Small intestine (tissue), 7 donors: ENCODE measurements at regions not wholly inside any gene's neighbourhood (a gene's known extent, or its start where the extent isn't known, plus 50 kb on each side); places are given as distances from the start of the nearest gene placed in this dataset.
A peak's percentile ranks its signal among the peaks of the same experiment; 100 is the strongest.

Experiments
- DNase-seq, 2 donors: peaks; one replicate each; pipeline versions ENCODE4 v3.0.0 to v3.0.0-alpha.2; 2013
- FAIRE-seq: peaks from 2 replicates; lab custom pipeline; 2012; peaks lifted over from hg19 to GRCh38; lab: Jason Lieb, UNC
- H3K27ac ChIP-seq, 3 donors: one replicate each; pipeline ENCODE4 v1.5.1; 2013; ENCODE audit warnings: low read length in 2 of 3, mild to moderate bottlenecking in 2 of 3, control low read depth in 1 of 3, inconsistent platforms in 1 of 3, low read depth in 1 of 3, moderate library complexity in 1 of 3
- H3K27me3 ChIP-seq, 3 donors: one replicate each; pipeline ENCODE4 v1.6.1; 2013; ENCODE audit warnings: low read length in 3 of 3, inconsistent platforms in 1 of 3; ENCODE audit not compliant: control insufficient read depth in 3 of 3, insufficient read depth in 3 of 3
- H3K36me3 ChIP-seq, 3 donors: one replicate each; pipeline ENCODE4 v1.6.1; 2013; ENCODE audit warnings: low read length in 3 of 3, inconsistent platforms in 1 of 3, low read depth in 1 of 3, mild to moderate bottlenecking in 1 of 3, moderate library complexity in 1 of 3; ENCODE audit not compliant: control insufficient read depth in 3 of 3, insufficient read depth in 2 of 3
- H3K4me1 ChIP-seq, 3 donors: one replicate each; pipeline ENCODE4 v1.6.1; 2013; ENCODE audit warnings: low read length in 2 of 3, inconsistent platforms in 1 of 3, low read depth in 1 of 3, mild to moderate bottlenecking in 1 of 3, moderate library complexity in 1 of 3; ENCODE audit not compliant: control insufficient read depth in 3 of 3, insufficient read depth in 2 of 3
- H3K4me3 ChIP-seq, 3 donors: one replicate each; pipeline ENCODE4 v1.5.1; 2013; ENCODE audit warnings: low read length in 3 of 3, control low read depth in 1 of 3, inconsistent platforms in 1 of 3, low read depth in 1 of 3, mild to moderate bottlenecking in 1 of 3, moderate library complexity in 1 of 3
- H3K9me3 ChIP-seq, 2 donors: one replicate each; pipeline ENCODE4 v1.6.1; 2013; ENCODE audit warnings: low read depth in 1 of 2, low read length in 1 of 2; ENCODE audit not compliant: control insufficient read depth in 2 of 2, insufficient read depth in 1 of 2
- WGBS, 3 donors: extraction: QIAGEN DNeasy Blood & Tissue Kit; methylation state at CpG; one replicate each; pipeline ENCODE4 v1.1.7; 2013; 5-methylcytosine and 5-hydroxymethylcytosine counted together
- donor health status: healthy with polysubstance abuse.
- donor health status: control.
- donor health status: control.
- donor health status: Bipolar disorder and iron deficiency.
- donor health status: healthy.

- H3K9me3 ChIP-seq = no peaks in the 10 kb centered on the region
- H3K4me3 ChIP-seq = no peak overlapping the region
- no peaks in the 10 kb centered on the region for H3K4me1 ChIP-seq
- H3K27me3 ChIP-seq = no peaks in the 10 kb centered on the region
- DNase-seq (no peak), FAIRE-seq (no peak)
- no peak overlapping the region for H3K27ac ChIP-seq
- 53 to 76% (median 56%) methylated on average over 2 of the region's 2 CpGs for WGBS, 3 donors
- no peaks in the 10 kb centered on the region for H3K36me3 ChIP-seq
These were observed 96.1 kb upstream of the PIK3C3 start for GRCh38 chr18:41858761-41859555.

GRCh38 chr18:41853280-41853679 lies 101.8 kb upstream of the PIK3C3 start:
- WGBS, 3 donors = 58 to 72% (median 59%) methylated on average over 1 of the region's 1 CpG
- no peaks in the 10 kb centered on the region for H3K36me3 ChIP-seq
- no peaks in the 10 kb centered on the region for H3K27me3 ChIP-seq
- no peaks in the 10 kb centered on the region for H3K4me1 ChIP-seq
- no peak overlapping the region for H3K4me3 ChIP-seq
- no peak for FAIRE-seq
- DNase-seq = no peak
- no peaks in the 10 kb centered on the region for H3K9me3 ChIP-seq
- no peak overlapping the region for H3K27ac ChIP-seq

GRCh38 chr18:41850781-41851180 lies 104.3 kb upstream of the PIK3C3 start:
- no peak for DNase-seq
- Histone ChIP-seq H3K4me1 (no peaks in the 10 kb centered on the region), H3K4me3 (no peak overlapping the region), H3K36me3 (no peaks in the 10 kb centered on the region), H3K27ac (no peak overlapping the region), H3K27me3 (no peaks in the 10 kb centered on the region), H3K9me3 (no peaks in the 10 kb centered on the region)
- no peak for FAIRE-seq
- WGBS, 3 donors = 61 to 80% (median 65%) methylated on average over 2 of the region's 2 CpGs

GRCh38 chr18:41849632-41850031 lies 105.4 kb upstream of the PIK3C3 start:
- no peak for DNase-seq
- H3K27me3 ChIP-seq = no peaks in the 10 kb centered on the region
- H3K27ac ChIP-seq = no peak overlapping the region
- H3K4me3 ChIP-seq = no peak overlapping the region
- H3K4me1 ChIP-seq = no peaks in the 10 kb centered on the region
- 32 to 53% (median 36%) methylated on average over 3 of the region's 3 CpGs for WGBS, 3 donors
- no peaks in the 10 kb centered on the region for H3K36me3 ChIP-seq
- FAIRE-seq = no peak
- no peaks in the 10 kb centered on the region for H3K9me3 ChIP-seq

GRCh38 chr18:41845563-41845962 lies 109.5 kb upstream of the PIK3C3 start:
- Histone ChIP-seq H3K9me3 (no peaks in the 10 kb centered on the region), H3K4me1 (no peaks in the 10 kb centered on the region), H3K27me3 (no peaks in the 10 kb centered on the region), H3K4me3 (no peak overlapping the region), H3K27ac (no peak overlapping the region), H3K36me3 (no peaks in the 10 kb centered on the region)
- WGBS, 3 donors = 78 to 89% (median 82%) methylated on average over 4 of the region's 4 CpGs
- FAIRE-seq (no peak), DNase-seq (no peak)

GRCh38 chr18:41842886-41843285 lies 112.1 kb upstream of the PIK3C3 start:
- no peak overlapping the region for H3K27ac ChIP-seq
- H3K9me3 ChIP-seq = no peaks in the 10 kb centered on the region
- no peak for FAIRE-seq
- no peak for DNase-seq
- no peaks in the 10 kb centered on the region for H3K4me1 ChIP-seq
- H3K36me3 ChIP-seq = no peaks in the 10 kb centered on the region
- no peaks in the 10 kb centered on the region for H3K27me3 ChIP-seq
- H3K4me3 ChIP-seq = no peak overlapping the region
- WGBS, 3 donors = 57 to 75% (median 57%) methylated on average over 3 of the region's 3 CpGs

GRCh38 chr18:41829647-41830516 lies 125.2 kb upstream of the PIK3C3 start:
- FAIRE-seq (no peak), DNase-seq (peak in 1 of 2 donors; percentile 3)
- H3K4me3 ChIP-seq = no peak overlapping the region
- H3K36me3 ChIP-seq = no peaks in the 10 kb centered on the region
- no peaks in the 10 kb centered on the region for H3K4me1 ChIP-seq
- H3K27ac ChIP-seq = no peak overlapping the region
- no peaks in the 10 kb centered on the region for H3K9me3 ChIP-seq
- 39 to 69% (median 45%) methylated on average over 10 of the region's 10 CpGs for WGBS, 3 donors
- H3K27me3 ChIP-seq = no peaks in the 10 kb centered on the region

- FAIRE-seq = no peak
- Histone ChIP-seq H3K9me3 (no peaks in the 10 kb centered on the region), H3K36me3 (no peaks in the 10 kb centered on the region), H3K27ac (no peak overlapping the region), H3K4me1 (no peaks in the 10 kb centered on the region), H3K27me3 (no peaks in the 10 kb centered on the region), H3K4me3 (no peak overlapping the region)
- 11 to 40% (median 14%) methylated on average over 2 of the region's 2 CpGs for WGBS, 3 donors
- no peak for DNase-seq
These were observed 126.9 kb upstream of the PIK3C3 start for GRCh38 chr18:41828137-41828536.
